Activated B cell treated with CpG ODN at 0.5 μM for 24 hours (primary cell): ENCODE measurements at regions not wholly inside any gene's neighbourhood (a gene's known extent, or its start where the extent isn't known, plus 50 kb on each side); places are given as distances from the start of the nearest gene placed in this dataset.

ENCODE experiments used
- ATAC-seq: fragments of 200-7000 bp; cut with Tn5 transposase; one replicate; pipeline ENCODE4 v1.10.0; 2021; ENCODE audit warnings: low read depth, mild to moderate bottlenecking, moderate library complexity
- CTCF ChIA-PET: fragments of 350-600 bp; sonication (Branson Sonifier 250); formaldehyde crosslinking; loops from one replicate; lab custom pipeline; 2021; ENCODE audit warnings: antibody characterized with exemption; lab: Charles Lee
- POLR2A ChIA-PET: fragments of 350-600 bp; sonication (Branson Sonifier 250); formaldehyde crosslinking; loops from one replicate; lab custom pipeline; 2021; ENCODE audit warnings: antibody characterized with exemption; lab: Charles Lee
- DNase-seq: peaks from one replicate; pipeline ENCODE4 v3.0.0; 2022
- H3K27ac Mint-ChIP-seq: one replicate; pipeline ENCODE4 v1.8.0; 2020; ENCODE audit warnings: mixed read lengths
- H3K27me3 Mint-ChIP-seq: one replicate; pipeline ENCODE4 v1.8.0; 2021; ENCODE audit warnings: mixed read lengths
- H3K36me3 Mint-ChIP-seq: one replicate; pipeline ENCODE4 v1.8.0; 2021; ENCODE audit warnings: low read depth, mixed read lengths
- H3K4me1 Mint-ChIP-seq: one replicate; pipeline ENCODE4 v1.8.0; 2021; ENCODE audit warnings: mixed read lengths
- H3K4me3 Mint-ChIP-seq: one replicate; pipeline ENCODE4 v1.8.0; 2020; ENCODE audit warnings: mild to moderate bottlenecking, mixed read lengths
- H3K9me3 Mint-ChIP-seq: one replicate; pipeline ENCODE4 v1.8.0; 2020; ENCODE audit warnings: mixed read lengths
- CTCF ChIP-seq: fragments of 200-600 bp; IDR thresholded peaks from one replicate; pipeline ENCODE4 v1.8.0; 2022; ENCODE audit warnings: antibody characterized with exemption, mild to moderate bottlenecking
- intact Hi-C: fragments of 100-400 bp; cut with micrococcal nuclease; formaldehyde crosslinking; loops from one replicate; pipeline ENCODE4 v1.15.1; 2024

- Mint-ChIP-seq H3K9me3 (no peaks in the 10 kb centered on the region), H3K27me3 (peaks cover 7% of the 10 kb centered on the region), H3K4me1 (peaks cover 17% of the 10 kb centered on the region), H3K36me3 (no peaks in the 10 kb centered on the region), H3K4me3 (peak overlapping the region; percentile 83), H3K27ac (peak overlapping the region; percentile 57)
- intact Hi-C loops: loop anchor here (1.0 to 5.0 kb wide), 8 partner anchors 74 to 675 kb away; partner anchors contain the start of gene NSFL1C
- ChIA-PET POLR2A (interaction anchor here (1.0 to 1.6 kb wide), 3 partner anchors 26 to 693 kb away, joined by 3 to 7 read pairs (median 7); no protein-coding TSS in a partner anchor), CTCF (interaction anchor here (0.6 to 3.1 kb wide), 32 partner anchors 8 to 694 kb away, joined by 3 to 33 read pairs (median 3); partner anchors contain the start of gene SNRPB)
- peak; percentile 94 for ATAC-seq
- peak; percentile 80 for DNase-seq
- TF ChIP-seq CTCF: peak; percentile 22
Measured at GRCh38 chr20:1776681-1777475, 118.3 kb upstream of the SIRPA start.

- ChIA-PET CTCF (interaction anchor here (1.2 kb wide), 1 partner anchor 319 kb away, joined by 3 read pairs; no protein-coding TSS in a partner anchor), POLR2A (no interaction called here)
- H3K27me3 Mint-ChIP-seq: peaks cover 2% of the 10 kb centered on the region
- no peaks in the 10 kb centered on the region for H3K36me3 Mint-ChIP-seq
- peak overlapping the region; percentile 9 for H3K4me3 Mint-ChIP-seq
- intact Hi-C loops: loop anchor here (5.0 kb wide), 3 partner anchors 397 to 677 kb away; no protein-coding TSS in a partner anchor
- ATAC-seq (no peak), DNase-seq (no peak)
- TF ChIP-seq CTCF: no peak
- peaks cover 17% of the 10 kb centered on the region for H3K4me1 Mint-ChIP-seq
- no peak overlapping the region for H3K27ac Mint-ChIP-seq
- no peaks in the 10 kb centered on the region for H3K9me3 Mint-ChIP-seq
Measured at GRCh38 chr20:1775117-1775516, 117.5 kb upstream of the SIRPG start.

- no peak for TF ChIP-seq CTCF
- Mint-ChIP-seq H3K27me3 (no peaks in the 10 kb centered on the region), H3K4me3 (no peak overlapping the region), H3K4me1 (peaks cover 17% of the 10 kb centered on the region), H3K27ac (no peak overlapping the region), H3K9me3 (no peaks in the 10 kb centered on the region), H3K36me3 (no peaks in the 10 kb centered on the region)
- ChIA-PET CTCF (interaction anchor here (1.2 kb wide), 1 partner anchor 28 kb away, joined by 3 read pairs; no protein-coding TSS in a partner anchor), POLR2A (no interaction called here)
- DNase-seq (no peak), ATAC-seq (no peak)
- intact Hi-C loops: no loop called here
Measured at GRCh38 chr20:1774479-1774878, 116.9 kb upstream of the SIRPG start.

GRCh38 chr20:1773816-1774215 is 116.2 kb upstream of the SIRPG start:
- CTCF ChIA-PET: interaction anchor here (1.2 kb wide), 1 partner anchor 29 kb away, joined by 3 read pairs; no protein-coding TSS in a partner anchor
- POLR2A ChIA-PET: no interaction called here
- Mint-ChIP-seq H3K4me3 (no peak overlapping the region), H3K9me3 (no peaks in the 10 kb centered on the region), H3K27ac (no peak overlapping the region), H3K27me3 (no peaks in the 10 kb centered on the region), H3K4me1 (peaks cover 17% of the 10 kb centered on the region), H3K36me3 (no peaks in the 10 kb centered on the region)
- TF ChIP-seq CTCF: no peak
- ATAC-seq: no peak
- DNase-seq: no peak
- intact Hi-C loops: no loop called here

GRCh38 chr20:1769491-1769890 is 111.9 kb upstream of the SIRPG start:
- Mint-ChIP-seq H3K27ac (no peak overlapping the region), H3K4me3 (no peak overlapping the region), H3K9me3 (no peaks in the 10 kb centered on the region), H3K27me3 (peaks cover 3% of the 10 kb centered on the region), H3K36me3 (no peaks in the 10 kb centered on the region), H3K4me1 (peaks cover under 1% of the 10 kb centered on the region)
- TF ChIP-seq CTCF: no peak
- ChIA-PET CTCF (interaction anchor here (0.8 to 1.9 kb wide), 3 partner anchors 7 to 403 kb away, joined by 3 to 10 read pairs (median 4); no protein-coding TSS in a partner anchor), POLR2A (no interaction called here)
- DNase-seq (no peak), ATAC-seq (no peak)
- intact Hi-C loops: no loop called here
